ENCODE measurements at regions not wholly inside any gene's neighbourhood (a gene's known extent, or its start where the extent isn't known, plus 50 kb on each side); places are given as distances from the start of the nearest gene placed in this dataset.
"Not testable (repeated sequence)": the region's sequence is repeated elsewhere in the genome, so short reads cannot be mapped to it uniquely, and the experiment has no call there.

DNA sequence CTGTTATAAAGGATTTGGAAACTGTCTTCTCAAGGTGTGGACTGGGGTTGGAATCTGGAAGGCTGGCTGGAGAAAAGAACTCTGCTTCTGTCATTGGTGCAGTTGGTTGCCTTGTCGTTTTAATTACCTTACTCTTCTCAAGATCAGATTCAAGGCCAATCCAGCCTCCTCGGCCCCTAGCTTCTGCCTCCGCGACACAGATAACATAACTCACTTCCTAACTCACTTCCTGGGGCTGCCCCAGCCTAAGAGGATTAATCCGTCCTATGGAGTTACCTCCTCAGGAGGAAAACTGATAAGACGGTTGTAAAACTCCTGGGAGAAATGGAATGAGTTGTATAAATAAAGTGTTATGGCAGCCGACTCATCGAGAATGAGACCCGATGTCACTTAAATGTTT lies 389.1 kb upstream of the WWC1 start:
- DNase-seq (ENCODE audit: low spot score), result no peak

GRCh38 chr5:167903243-167903642 lies 388.2 kb upstream of the WWC1 start:
- no peak for DNase-seq (ENCODE audit: low spot score)

DNA sequence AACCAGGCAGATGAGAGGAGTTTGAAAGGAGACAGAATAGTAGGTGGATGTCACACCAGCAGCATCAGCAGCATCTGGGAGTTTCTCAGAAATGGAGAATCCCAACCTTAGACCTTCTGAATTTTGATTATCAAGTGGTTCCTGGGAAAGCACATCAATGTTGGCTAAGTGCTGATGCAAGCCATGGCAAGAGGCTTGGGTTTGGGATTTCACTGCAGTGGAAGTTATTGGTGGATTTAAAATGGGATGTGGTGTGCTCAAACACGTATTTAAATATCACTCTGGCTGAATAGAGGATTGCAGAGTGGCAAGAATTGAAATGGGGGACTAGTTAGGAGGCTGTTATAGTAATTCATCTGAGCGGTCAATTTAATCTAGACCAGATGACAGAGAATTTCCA lies 387.8 kb upstream of the WWC1 start:
- DNase-seq (ENCODE audit: low spot score), result no peak

DNA sequence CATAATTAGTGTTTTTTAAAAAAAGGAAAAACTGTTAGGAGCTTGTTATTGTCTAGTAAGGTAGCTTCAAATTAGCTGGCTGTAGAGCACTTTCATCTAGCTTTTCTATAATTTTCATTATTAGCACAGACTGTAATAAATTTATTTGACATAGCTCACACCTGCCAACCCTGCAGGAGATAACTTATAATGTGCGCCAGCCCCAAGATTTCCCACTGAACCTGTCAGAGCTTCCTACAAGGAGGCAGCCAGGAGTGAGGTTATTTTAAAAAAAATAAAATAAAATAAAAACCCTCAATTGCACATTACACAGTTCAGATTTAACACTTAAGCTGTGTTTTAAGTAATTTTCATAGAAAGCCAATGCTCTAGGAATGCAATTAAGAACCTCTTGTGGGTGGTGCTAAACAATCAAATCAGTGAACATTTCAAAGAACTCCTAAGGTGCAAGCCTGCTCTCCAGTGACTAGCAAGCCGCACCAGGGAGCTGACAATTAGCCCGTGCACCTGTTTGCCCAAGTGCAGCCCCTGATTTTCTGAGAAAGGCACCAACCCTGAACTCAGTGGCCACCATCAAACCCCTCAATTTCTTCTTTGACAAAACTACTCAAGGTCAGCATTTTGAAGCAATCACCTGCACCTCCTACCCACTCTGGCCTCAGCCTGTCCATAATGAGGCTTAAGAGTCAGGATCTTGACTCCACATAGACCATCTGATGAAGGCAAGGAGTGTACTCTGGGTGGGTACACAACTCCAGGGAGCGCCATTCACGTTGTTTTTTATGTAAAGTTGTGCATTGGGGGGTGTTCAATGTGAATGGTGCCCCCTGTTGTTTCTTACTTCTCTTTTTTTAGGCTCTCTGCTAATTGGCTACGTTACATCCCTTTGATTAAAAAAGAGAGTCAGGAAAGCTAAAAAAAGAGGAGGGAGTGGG lies 385.3 kb upstream of the WWC1 start:
- DNase-seq (ENCODE audit: low spot score), result no peak

- DNase-seq (ENCODE audit: low spot score), result no peak
Measured at GRCh38 chr5:167908606-167909005, 382.8 kb upstream of the WWC1 start.

GRCh38 chr5:167912941-167913665 lies 378.3 kb upstream of the WWC1 start:
- no peak for DNase-seq (ENCODE audit: low spot score)

GRCh38 chr5:167915237-167915636 lies 376.2 kb upstream of the WWC1 start:
- DNase-seq (ENCODE audit: low spot score), result no peak

DNA sequence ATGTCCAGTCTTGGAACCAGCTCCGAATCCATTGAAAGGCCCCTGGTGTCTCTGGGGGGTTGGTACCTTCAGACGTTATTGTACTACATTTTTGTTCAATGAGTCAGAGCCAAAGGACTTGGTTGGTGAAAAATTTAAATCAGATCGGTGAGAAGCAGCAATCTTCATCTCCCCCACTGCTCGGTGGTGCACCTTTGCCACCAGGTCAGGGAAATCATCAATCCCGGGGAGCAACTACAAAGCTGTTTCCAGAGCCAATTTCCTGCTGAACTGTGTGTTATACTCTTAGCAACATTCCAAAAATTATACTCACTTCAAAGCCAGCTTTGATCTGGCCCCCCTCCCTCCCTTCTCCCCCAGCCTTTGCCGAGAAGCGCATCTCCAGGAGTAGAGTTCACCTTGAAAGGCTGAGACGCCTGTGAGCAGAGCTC lies 375.2 kb upstream of the WWC1 start:
- no peak for DNase-seq (ENCODE audit: low spot score)

DNA sequence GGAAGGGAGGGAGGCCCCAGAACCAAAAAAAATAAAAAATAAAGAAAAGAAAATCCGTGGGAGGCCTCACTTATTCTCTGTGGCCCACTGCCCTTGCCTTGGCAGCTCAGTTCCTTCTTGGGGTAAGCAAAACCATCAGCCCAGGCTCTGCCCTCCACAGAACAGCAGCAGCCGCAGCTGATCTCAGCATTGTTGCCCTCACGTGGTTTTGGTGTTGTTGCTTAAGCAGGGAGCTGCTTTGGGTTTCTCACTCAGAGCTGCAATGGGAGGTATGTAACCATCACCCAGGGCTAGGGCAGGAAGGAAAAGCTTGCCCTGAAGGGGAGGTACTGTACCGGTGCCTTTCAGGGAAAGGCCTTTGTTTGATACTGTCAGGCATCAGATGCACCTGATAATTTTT lies 374.7 kb upstream of the WWC1 start:
- DNase-seq (ENCODE audit: low spot score), result no peak

DNA sequence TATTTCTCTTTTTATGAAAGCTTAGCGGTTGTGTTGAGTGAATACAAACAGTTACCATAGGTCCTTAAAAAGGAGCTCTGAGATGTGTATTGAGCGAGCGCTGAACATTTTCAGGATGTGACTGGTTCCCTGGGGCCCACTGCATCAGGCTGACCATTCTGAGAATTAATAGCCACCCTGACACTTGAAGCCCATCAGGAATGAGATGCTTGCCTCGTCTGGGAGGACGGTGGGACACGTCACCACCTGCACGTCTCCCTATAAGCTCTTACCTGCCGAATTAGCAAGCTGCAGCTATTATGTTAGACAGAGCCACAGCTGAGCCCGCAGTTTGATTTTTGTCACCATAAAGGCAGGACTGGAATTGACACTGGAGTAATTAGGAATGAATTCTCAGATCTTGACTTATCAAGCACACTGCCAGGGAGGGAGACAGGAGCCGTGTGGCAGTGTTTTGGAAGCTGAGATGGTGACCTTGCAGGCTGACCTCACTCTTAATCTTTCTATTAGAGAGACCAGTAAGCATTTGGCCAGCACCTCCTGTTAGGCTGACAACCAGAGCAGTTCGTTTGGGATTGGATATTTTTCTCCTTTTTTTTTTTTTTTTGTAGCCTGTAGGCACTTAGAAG lies 373.1 kb upstream of the WWC1 start:
- DNase-seq (ENCODE audit: low spot score), result no peak

GRCh38 chr5:167918813-167919483 lies 372.5 kb upstream of the WWC1 start:
- DNase-seq (ENCODE audit: low spot score), result no peak

- no peak for DNase-seq (ENCODE audit: low spot score)
Measured at GRCh38 chr5:167920589-167920988, 370.9 kb upstream of the WWC1 start.

DNA sequence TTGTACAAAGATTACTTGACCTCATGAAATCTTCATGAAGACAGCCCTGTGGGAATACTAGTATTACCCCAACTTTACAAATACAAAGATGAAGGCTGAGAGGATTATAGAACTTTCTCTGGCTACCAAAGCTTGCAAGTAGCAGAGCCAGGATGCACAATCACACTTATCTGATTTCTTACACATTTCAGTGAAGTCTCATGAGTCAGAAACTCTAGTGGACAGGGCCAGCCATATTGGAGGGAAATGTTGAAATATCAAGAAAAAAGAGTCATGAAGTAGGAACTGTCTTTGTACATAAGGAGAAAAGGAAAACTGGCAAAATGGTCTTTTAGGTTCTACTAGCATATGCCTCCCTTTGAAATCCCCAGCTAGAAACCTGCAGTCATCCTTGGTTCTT lies 369.6 kb upstream of the WWC1 start:
- no peak for DNase-seq (ENCODE audit: low spot score)

DNA sequence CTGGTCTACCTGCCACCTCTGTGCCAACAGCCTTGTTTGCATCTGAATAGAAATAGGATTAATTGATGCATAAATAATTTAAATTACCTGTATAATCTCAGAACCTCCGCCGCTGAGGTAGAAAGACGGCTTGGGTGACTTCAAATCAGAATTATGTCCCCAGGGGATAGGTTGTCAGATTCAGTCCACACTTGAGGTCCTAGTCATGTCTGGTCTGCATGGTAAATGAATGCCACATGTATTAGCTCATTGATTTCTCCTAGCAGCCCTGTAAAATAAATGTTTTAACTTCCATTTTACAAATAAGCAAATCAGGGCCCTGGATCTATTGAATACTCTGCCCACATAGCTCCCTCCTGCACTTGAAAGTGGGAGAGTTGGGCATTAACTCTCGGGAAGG lies 368.0 kb upstream of the WWC1 start:
- no peak for DNase-seq (ENCODE audit: low spot score)

GRCh38 chr5:167929841-167930240 lies 361.6 kb upstream of the WWC1 start:
- DNase-seq (ENCODE audit: low spot score), result no peak

DNA sequence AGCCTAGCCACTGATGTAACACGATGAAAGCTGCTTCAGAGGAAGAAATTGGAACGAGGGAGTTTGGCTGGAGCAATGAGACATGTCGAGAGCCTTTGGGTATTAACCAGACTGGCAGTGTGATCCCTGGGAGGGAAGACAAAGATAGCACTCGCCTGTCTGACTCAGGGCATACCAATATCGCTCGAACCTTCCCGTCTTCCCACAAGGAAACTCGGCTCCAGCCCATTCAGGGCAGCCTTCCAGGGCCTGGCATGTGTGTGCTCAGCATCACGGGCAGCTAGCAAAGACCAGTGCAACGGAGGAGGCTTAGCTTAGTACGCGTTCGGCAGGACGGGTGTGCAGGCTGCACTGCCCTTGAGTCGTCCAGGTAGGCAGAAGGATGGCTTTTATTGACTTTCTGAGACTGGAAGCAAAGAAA lies 356.9 kb upstream of the WWC1 start:
- no peak for DNase-seq (ENCODE audit: low spot score)

GRCh38 chr5:167936022-167936421 lies 355.4 kb upstream of the WWC1 start:
- DNase-seq (ENCODE audit: low spot score), result no peak

GRCh38 chr5:167936944-167937634 lies 354.4 kb upstream of the WWC1 start:
- no peak for DNase-seq (ENCODE audit: low spot score)

DNA sequence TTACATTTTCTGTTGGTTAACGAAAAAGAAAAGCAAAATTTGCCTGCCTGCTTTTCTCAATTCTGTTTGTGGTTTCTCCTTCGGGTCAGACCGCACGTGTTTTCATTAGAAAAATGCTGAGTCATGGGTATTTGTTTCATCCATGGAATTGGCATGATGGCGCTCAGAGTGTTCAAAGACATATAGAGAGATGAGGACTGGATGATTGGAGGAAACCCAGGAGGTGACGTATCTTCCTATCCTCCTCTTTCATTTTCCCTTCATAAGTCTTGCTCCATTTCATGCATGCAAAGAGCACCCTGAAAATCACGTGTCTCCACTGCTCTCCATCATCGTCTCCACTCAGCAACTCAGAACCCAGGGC lies 353.8 kb upstream of the WWC1 start:
- DNase-seq (ENCODE audit: low spot score), result no peak

GRCh38 chr5:167939686-167940085 lies 351.8 kb upstream of the WWC1 start:
- no peak for DNase-seq (ENCODE audit: low spot score)

DNA sequence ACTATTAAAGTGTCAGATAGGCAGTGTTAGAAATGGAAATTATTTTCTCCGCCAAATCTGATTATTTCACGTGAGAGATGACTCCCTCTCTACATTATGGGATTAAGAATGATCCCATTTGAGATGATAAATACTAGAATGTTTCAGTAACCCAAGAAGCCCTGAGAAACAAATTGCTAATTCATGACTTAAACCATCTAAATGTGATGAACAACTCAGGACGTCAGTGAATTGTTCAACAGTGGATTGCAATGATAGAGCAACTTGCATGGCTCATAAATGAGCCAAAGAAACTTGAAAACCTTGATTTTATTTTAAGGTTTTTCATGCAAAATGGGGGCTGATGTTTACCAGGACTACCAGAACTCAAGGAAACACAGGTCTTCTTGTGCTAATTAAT lies 350.5 kb upstream of the WWC1 start:
- DNase-seq (ENCODE audit: low spot score), result no peak

- not testable (repeated sequence) for DNase-seq (ENCODE audit: low spot score)
Measured at GRCh38 chr5:167941556-167941955, 349.9 kb upstream of the WWC1 start.

All from HuH-7.5 (cell line).